Activated naive CD4-positive, alpha-beta T cell treated with anti-CD3 and anti-CD28 coated beads, Interleukin-2, amount 50 U/mL, for 16 hours (primary cell): ENCODE measurements at regions not wholly inside any gene's neighbourhood (a gene's known extent, or its start where the extent isn't known, plus 50 kb on each side); places are given as distances from the start of the nearest gene placed in this dataset.
"Not testable (repeated sequence)": the region's sequence is repeated elsewhere in the genome, so short reads cannot be mapped to it uniquely, and the experiment has no call there.

Source experiments
- DNase-seq: peaks from one replicate; pipeline ENCODE4 v3.0.0-alpha.2; 2020

GRCh38 chr2:129469389-129469788 is 510.1 kb upstream of the RAB6C start:
- DNase-seq = no peak

- no peak for DNase-seq
Observed at GRCh38 chr2:129469871-129470270, 509.6 kb upstream of the RAB6C start.

GRCh38 chr2:129478902-129479517 is 500.5 kb upstream of the RAB6C start:
- no peak for DNase-seq

- no peak for DNase-seq
Observed at GRCh38 chr2:129479892-129480291, 499.6 kb upstream of the RAB6C start.

- DNase-seq = no peak
Observed at GRCh38 chr2:129480790-129481189, 498.7 kb upstream of the RAB6C start.

- DNase-seq = no peak
Observed at GRCh38 chr2:129481306-129482219, 497.9 kb upstream of the RAB6C start.

- DNase-seq = no peak
Observed at GRCh38 chr2:129482626-129483025, 496.8 kb upstream of the RAB6C start.

- DNase-seq = no peak
Observed at GRCh38 chr2:129483366-129483765, 496.1 kb upstream of the RAB6C start.

- DNase-seq = no peak
Observed at GRCh38 chr2:129484999-129485897, 494.2 kb upstream of the RAB6C start.

GRCh38 chr2:129488376-129488775 is 491.1 kb upstream of the RAB6C start:
- DNase-seq = no peak

- no peak for DNase-seq
Observed at GRCh38 chr2:129490641-129491040, 488.8 kb upstream of the RAB6C start.

- no peak for DNase-seq
Observed at GRCh38 chr2:129491308-129491707, 488.2 kb upstream of the RAB6C start.

GRCh38 chr2:129492548-129492947 is 486.9 kb upstream of the RAB6C start:
- no peak for DNase-seq

- no peak for DNase-seq
Observed at GRCh38 chr2:129499747-129500146, 479.7 kb upstream of the RAB6C start.

GRCh38 chr2:129502781-129503180 is 476.7 kb upstream of the RAB6C start:
- no peak for DNase-seq

GRCh38 chr2:129504646-129505045 is 474.8 kb upstream of the RAB6C start:
- no peak for DNase-seq

- DNase-seq = no peak
Observed at GRCh38 chr2:129518937-129519336, 460.5 kb upstream of the RAB6C start.

- not testable (repeated sequence) for DNase-seq
Observed at GRCh38 chr2:129532158-129532557, 447.3 kb upstream of the RAB6C start.

GRCh38 chr2:129548880-129549279 is 430.6 kb upstream of the RAB6C start:
- DNase-seq = no peak

GRCh38 chr2:129550536-129550935 is 428.9 kb upstream of the RAB6C start:
- no peak for DNase-seq

GRCh38 chr2:129554373-129554772 is 425.1 kb upstream of the RAB6C start:
- no peak for DNase-seq

- no peak for DNase-seq
Observed at GRCh38 chr2:129559101-129559500, 420.4 kb upstream of the RAB6C start.

GRCh38 chr2:129565551-129566109 is 413.8 kb upstream of the RAB6C start:
- no peak for DNase-seq
